Activated CD8-positive, alpha-beta T cell treated with anti-CD3 and anti-CD28 coated beads, Interleukin-2, amount 10 ng/mL, durations not matched to agents 7 days and 5 days (primary cell): ENCODE measurements at regions not wholly inside any gene's neighbourhood (a gene's known extent, or its start where the extent isn't known, plus 50 kb on each side); places are given as distances from the start of the nearest gene placed in this dataset.

Experiments used
- ATAC-seq: fragments of 150-1000 bp; cut with Tn5 transposase; one replicate; pipeline ENCODE4 v1.10.0; 2021; ENCODE audit warnings: moderate library complexity
- CTCF ChIA-PET: fragments of 350-600 bp; sonication (Branson Sonifier 250); formaldehyde crosslinking; loops from one replicate; lab custom pipeline; 2021; ENCODE audit warnings: antibody characterized with exemption; lab: Charles Lee
- POLR2A ChIA-PET: fragments of 350-600 bp; sonication (Branson Sonifier 250); formaldehyde crosslinking; loops from one replicate; lab custom pipeline; 2021; ENCODE audit warnings: antibody characterized with exemption; lab: Charles Lee
- DNase-seq: peaks from one replicate; pipeline ENCODE4 v3.0.0-alpha.2; 2020
- H3K27ac Mint-ChIP-seq: one replicate; pipeline ENCODE4 v1.8.0; 2021; ENCODE audit warnings: mild to moderate bottlenecking, mixed read lengths
- H3K27me3 Mint-ChIP-seq: one replicate; pipeline ENCODE4 v1.8.0; 2021; ENCODE audit warnings: low read depth, mixed read lengths
- H3K36me3 Mint-ChIP-seq: one replicate; pipeline ENCODE4 v1.8.0; 2021; ENCODE audit warnings: low read depth, mixed read lengths
- H3K4me1 Mint-ChIP-seq: one replicate; pipeline ENCODE4 v1.8.0; 2021; ENCODE audit warnings: low read depth, mixed read lengths
- H3K4me3 Mint-ChIP-seq: one replicate; pipeline ENCODE4 v1.8.0; 2021; ENCODE audit warnings: mild to moderate bottlenecking, mixed read lengths
- H3K9me3 Mint-ChIP-seq: one replicate; pipeline ENCODE4 v1.8.0; 2022; ENCODE audit warnings: mixed read lengths; ENCODE audit not compliant: insufficient read depth

DNA sequence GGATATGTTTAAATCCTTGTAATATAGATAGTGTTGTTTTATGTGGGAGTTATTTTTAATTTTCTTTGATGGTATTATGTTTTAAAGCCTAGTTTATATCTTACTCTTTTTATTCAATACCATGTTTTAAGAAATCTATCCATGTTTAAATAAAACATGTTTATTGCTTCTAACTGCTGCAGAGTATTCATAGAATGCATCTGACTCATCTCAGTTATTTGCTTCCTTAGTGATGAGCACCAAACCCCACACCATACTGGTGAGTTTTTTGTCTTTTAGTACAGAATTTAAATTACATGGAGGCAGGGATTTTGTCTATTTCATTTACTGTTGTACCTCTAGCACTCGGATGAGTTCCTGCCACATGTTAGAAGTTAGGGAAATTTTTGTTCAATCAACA lies 209.2 kb downstream of the NSUN3 start:
- Mint-ChIP-seq H3K4me1 (no peaks in the 10 kb centered on the region), H3K36me3 (no peaks in the 10 kb centered on the region), H3K4me3 (no peak overlapping the region), H3K9me3 (no peaks in the 10 kb centered on the region), H3K27me3 (no peaks in the 10 kb centered on the region), H3K27ac (no peak overlapping the region)
- ChIA-PET CTCF (no interaction called here), POLR2A (no interaction called here)
- no peak for DNase-seq
- ATAC-seq = no peak

DNA sequence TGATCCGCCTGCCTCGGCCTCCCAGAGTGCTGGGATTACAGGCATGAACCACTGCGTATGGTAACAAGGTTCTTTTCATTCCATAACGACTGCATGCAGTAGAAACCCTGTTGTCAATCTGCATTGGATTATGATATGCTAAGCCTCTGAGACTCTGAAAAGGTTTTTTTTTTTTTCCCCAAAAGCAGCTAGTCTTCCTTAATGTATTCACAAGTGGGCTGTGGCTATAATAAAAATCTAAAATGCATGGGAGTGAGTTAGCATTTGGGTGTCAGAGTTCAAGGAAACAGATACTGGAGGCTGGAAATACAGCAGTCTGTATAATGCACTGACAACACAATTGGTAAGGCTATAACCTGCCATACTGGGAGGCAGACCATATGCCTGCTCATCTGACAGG lies 218.1 kb downstream of the NSUN3 start:
- ChIA-PET POLR2A (no interaction called here), CTCF (interaction anchor here (0.9 kb wide), 1 partner anchor 47 kb away, joined by 3 read pairs; no protein-coding TSS in a partner anchor)
- H3K9me3 Mint-ChIP-seq = no peaks in the 10 kb centered on the region
- no peaks in the 10 kb centered on the region for H3K36me3 Mint-ChIP-seq
- H3K4me1 Mint-ChIP-seq = no peaks in the 10 kb centered on the region
- no peaks in the 10 kb centered on the region for H3K27me3 Mint-ChIP-seq
- no peak for DNase-seq
- no peak overlapping the region for H3K4me3 Mint-ChIP-seq
- H3K27ac Mint-ChIP-seq = no peak overlapping the region
- ATAC-seq = no peak

DNA sequence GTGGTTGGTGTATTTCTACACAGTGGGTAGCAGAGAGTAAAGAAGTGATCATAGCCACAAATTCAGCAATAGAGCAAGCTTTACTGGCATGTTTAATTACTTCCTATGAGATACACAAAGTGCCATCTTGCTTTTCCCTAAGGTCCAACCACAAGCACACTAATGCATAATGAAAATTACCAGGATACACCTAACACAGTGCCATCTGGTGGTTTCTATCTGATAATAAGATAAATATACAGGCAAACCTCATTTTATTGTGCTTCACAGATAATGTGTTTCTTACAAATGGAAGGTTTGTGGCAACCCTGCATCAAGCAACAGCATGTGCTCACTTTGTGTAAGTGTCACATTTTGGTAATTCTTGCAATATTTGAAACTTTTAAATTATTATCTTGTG lies 223.0 kb downstream of the NSUN3 start:
- Mint-ChIP-seq H3K4me1 (no peaks in the 10 kb centered on the region), H3K27ac (no peak overlapping the region), H3K9me3 (no peaks in the 10 kb centered on the region), H3K36me3 (no peaks in the 10 kb centered on the region), H3K27me3 (no peaks in the 10 kb centered on the region), H3K4me3 (no peak overlapping the region)
- no peak for ATAC-seq
- CTCF ChIA-PET = interaction anchor here (1.2 kb wide), 1 partner anchor 36 kb away, joined by 4 read pairs; no protein-coding TSS in a partner anchor
- POLR2A ChIA-PET = no interaction called here
- no peak for DNase-seq

DNA sequence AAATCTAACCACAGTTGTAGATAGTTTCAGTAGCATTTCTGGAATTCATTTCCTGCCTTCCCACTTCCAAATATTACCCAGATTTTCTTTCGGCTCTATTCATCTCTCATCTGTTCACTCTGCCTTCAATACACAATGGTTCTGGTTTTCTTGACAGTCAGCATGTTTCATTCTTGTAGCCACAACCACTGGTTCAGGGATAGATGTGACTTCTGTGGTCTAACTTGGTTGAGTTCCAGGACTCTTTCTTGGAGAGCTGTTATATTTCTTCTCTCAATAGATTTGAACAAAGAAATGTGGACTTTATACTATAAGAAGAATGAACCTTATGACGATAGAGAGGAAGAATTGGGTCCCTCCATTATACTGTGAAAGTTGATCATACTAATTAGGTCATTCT lies 228.8 kb downstream of the NSUN3 start:
- DNase-seq (no peak), ATAC-seq (no peak)
- Mint-ChIP-seq H3K27me3 (no peaks in the 10 kb centered on the region), H3K27ac (no peak overlapping the region), H3K4me3 (no peak overlapping the region), H3K4me1 (no peaks in the 10 kb centered on the region), H3K36me3 (no peaks in the 10 kb centered on the region), H3K9me3 (no peaks in the 10 kb centered on the region)
- ChIA-PET CTCF (no interaction called here), POLR2A (no interaction called here)

GRCh38 chr3:94292151-94292550 lies 229.3 kb downstream of the NSUN3 start:
- ATAC-seq (no peak), DNase-seq (no peak)
- Mint-ChIP-seq H3K27ac (no peak overlapping the region), H3K27me3 (no peaks in the 10 kb centered on the region), H3K4me1 (no peaks in the 10 kb centered on the region), H3K9me3 (no peaks in the 10 kb centered on the region), H3K36me3 (no peaks in the 10 kb centered on the region), H3K4me3 (no peak overlapping the region)
- POLR2A ChIA-PET = no interaction called here
- CTCF ChIA-PET = no interaction called here

DNA sequence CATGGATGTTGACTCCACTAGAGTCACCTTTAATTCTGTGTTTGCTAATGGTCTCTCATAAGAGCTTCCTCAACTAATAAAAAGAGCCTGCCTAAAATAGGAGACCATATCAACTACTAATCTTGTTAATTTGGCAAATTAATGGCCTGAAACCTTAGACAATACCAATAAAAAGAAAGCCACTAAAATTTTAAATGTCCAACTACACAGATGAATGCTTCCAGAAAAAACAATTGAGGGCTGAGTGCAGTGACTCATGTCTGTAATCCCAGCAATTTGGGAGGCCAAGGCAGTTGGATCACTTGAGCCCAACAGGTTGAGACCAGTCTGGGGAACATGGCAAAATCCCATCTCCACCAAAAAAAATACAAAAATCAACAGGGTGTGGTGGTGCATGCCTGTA lies 230.9 kb downstream of the NSUN3 start:
- H3K4me3 Mint-ChIP-seq = no peak overlapping the region
- H3K9me3 Mint-ChIP-seq = no peaks in the 10 kb centered on the region
- CTCF ChIA-PET = no interaction called here
- DNase-seq (no peak), ATAC-seq (no peak)
- H3K27ac Mint-ChIP-seq = no peak overlapping the region
- H3K4me1 Mint-ChIP-seq = no peaks in the 10 kb centered on the region
- POLR2A ChIA-PET = interaction anchor here (0.6 kb wide), 1 partner anchor 86 kb away, joined by 4 read pairs; no protein-coding TSS in a partner anchor
- H3K36me3 Mint-ChIP-seq = no peaks in the 10 kb centered on the region
- no peaks in the 10 kb centered on the region for H3K27me3 Mint-ChIP-seq

DNA sequence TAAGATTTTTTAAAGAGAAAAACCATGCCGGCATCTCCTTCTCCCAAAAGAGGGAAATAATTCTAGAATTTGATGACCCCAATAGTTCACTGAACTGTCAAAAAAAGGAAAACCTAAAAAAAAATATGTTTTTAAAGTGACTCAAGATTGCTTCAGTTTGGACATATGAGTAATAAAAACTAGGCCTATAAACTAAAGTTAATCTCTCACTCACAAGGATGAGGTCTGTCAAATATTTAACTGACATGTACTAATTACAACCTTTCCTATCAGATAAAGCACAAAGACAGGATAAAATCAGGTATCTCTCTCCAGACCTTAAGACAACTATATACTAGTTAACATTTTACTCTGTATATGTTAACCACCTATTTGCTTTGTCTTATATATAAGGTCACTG lies 231.9 kb downstream of the NSUN3 start:
- POLR2A ChIA-PET = no interaction called here

GRCh38 chr3:94299716-94300115 lies 236.9 kb downstream of the NSUN3 start:
- Mint-ChIP-seq H3K36me3 (no peaks in the 10 kb centered on the region), H3K9me3 (no peaks in the 10 kb centered on the region), H3K4me1 (no peaks in the 10 kb centered on the region), H3K4me3 (no peak overlapping the region), H3K27ac (no peak overlapping the region), H3K27me3 (no peaks in the 10 kb centered on the region)
- DNase-seq (no peak), ATAC-seq (no peak)
- CTCF ChIA-PET = no interaction called here
- POLR2A ChIA-PET = no interaction called here

More for the DNA sequence above, 231.9 kb downstream of the NSUN3 start:
- H3K4me1 Mint-ChIP-seq = no peaks in the 10 kb centered on the region
- no peaks in the 10 kb centered on the region for H3K9me3 Mint-ChIP-seq
- ATAC-seq (no peak), DNase-seq (no peak)
- CTCF ChIA-PET = no interaction called here
- H3K27me3 Mint-ChIP-seq = no peaks in the 10 kb centered on the region
- H3K36me3 Mint-ChIP-seq = no peaks in the 10 kb centered on the region
- H3K4me3 Mint-ChIP-seq = no peak overlapping the region
- H3K27ac Mint-ChIP-seq = no peak overlapping the region

DNA sequence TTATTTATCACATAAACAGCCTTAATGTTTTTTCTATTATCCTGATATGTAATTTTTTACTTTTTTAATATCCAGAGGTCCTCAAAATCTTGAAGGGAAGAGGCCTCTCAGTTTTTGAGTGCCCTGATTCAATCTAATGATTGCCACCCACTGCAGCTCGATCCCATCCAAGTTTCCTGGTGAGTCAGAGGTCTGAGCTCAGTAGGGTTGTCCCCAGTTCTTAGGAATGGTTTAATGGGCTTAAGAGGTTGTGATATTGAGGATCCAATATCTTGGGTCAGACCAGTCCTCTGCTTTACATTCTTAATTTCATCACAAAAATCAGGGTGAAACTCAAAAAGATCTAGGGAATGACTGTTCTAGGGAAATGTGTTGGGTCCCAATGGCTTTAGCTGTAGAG lies 238.5 kb downstream of the NSUN3 start:
- DNase-seq (no peak), ATAC-seq (no peak)
- Mint-ChIP-seq H3K27ac (no peak overlapping the region), H3K27me3 (no peaks in the 10 kb centered on the region), H3K9me3 (no peaks in the 10 kb centered on the region), H3K4me1 (no peaks in the 10 kb centered on the region), H3K4me3 (no peak overlapping the region), H3K36me3 (no peaks in the 10 kb centered on the region)
- ChIA-PET CTCF (no interaction called here), POLR2A (no interaction called here)

- H3K4me1 Mint-ChIP-seq = no peaks in the 10 kb centered on the region
- POLR2A ChIA-PET = no interaction called here
- DNase-seq (no peak), ATAC-seq (no peak)
- no peaks in the 10 kb centered on the region for H3K27me3 Mint-ChIP-seq
- no peaks in the 10 kb centered on the region for H3K36me3 Mint-ChIP-seq
- CTCF ChIA-PET = interaction anchor here (1.7 kb wide), 1 partner anchor 54 kb away, joined by 4 read pairs; no protein-coding TSS in a partner anchor
- no peak overlapping the region for H3K4me3 Mint-ChIP-seq
- no peak overlapping the region for H3K27ac Mint-ChIP-seq
- H3K9me3 Mint-ChIP-seq = no peaks in the 10 kb centered on the region
These were observed 240.4 kb downstream of the NSUN3 start for GRCh38 chr3:94303266-94303665.

DNA sequence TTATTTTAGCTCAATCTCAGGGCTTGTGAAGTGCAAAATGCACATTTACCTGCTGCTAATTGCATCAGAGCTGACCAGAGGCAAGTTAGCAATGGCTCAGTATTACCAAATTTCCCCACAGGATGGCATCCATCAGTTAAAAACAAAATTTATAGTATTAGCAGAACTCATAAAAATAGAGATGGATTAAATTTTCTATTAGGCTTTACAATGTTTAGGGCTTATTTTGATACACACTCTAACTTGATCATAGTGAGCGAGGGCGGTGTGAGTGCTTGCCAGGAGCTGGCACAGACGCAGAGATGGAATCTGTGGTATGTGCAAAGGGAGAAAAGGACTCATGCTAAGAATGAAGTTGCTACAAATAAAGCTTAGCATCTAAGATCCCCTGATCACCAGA lies 241.0 kb downstream of the NSUN3 start:
- ATAC-seq (no peak), DNase-seq (no peak)
- ChIA-PET CTCF (interaction anchor here (1.7 kb wide), 1 partner anchor 54 kb away, joined by 4 read pairs; no protein-coding TSS in a partner anchor), POLR2A (no interaction called here)
- no peak overlapping the region for H3K27ac Mint-ChIP-seq
- no peaks in the 10 kb centered on the region for H3K36me3 Mint-ChIP-seq
- H3K9me3 Mint-ChIP-seq = no peaks in the 10 kb centered on the region
- H3K4me3 Mint-ChIP-seq = no peak overlapping the region
- H3K27me3 Mint-ChIP-seq = no peaks in the 10 kb centered on the region
- H3K4me1 Mint-ChIP-seq = no peaks in the 10 kb centered on the region

GRCh38 chr3:94304954-94305353 lies 242.1 kb downstream of the NSUN3 start:
- no peak overlapping the region for H3K4me3 Mint-ChIP-seq
- H3K4me1 Mint-ChIP-seq = no peaks in the 10 kb centered on the region
- H3K36me3 Mint-ChIP-seq = no peaks in the 10 kb centered on the region
- no peaks in the 10 kb centered on the region for H3K27me3 Mint-ChIP-seq
- POLR2A ChIA-PET = no interaction called here
- H3K27ac Mint-ChIP-seq = no peak overlapping the region
- no peaks in the 10 kb centered on the region for H3K9me3 Mint-ChIP-seq
- ATAC-seq (no peak), DNase-seq (no peak)
- CTCF ChIA-PET = no interaction called here
